ENCODE measurements at regions not wholly inside any gene's neighbourhood (a gene's known extent, or its start where the extent isn't known, plus 50 kb on each side); places are given as distances from the start of the nearest gene placed in this dataset.

DNA sequence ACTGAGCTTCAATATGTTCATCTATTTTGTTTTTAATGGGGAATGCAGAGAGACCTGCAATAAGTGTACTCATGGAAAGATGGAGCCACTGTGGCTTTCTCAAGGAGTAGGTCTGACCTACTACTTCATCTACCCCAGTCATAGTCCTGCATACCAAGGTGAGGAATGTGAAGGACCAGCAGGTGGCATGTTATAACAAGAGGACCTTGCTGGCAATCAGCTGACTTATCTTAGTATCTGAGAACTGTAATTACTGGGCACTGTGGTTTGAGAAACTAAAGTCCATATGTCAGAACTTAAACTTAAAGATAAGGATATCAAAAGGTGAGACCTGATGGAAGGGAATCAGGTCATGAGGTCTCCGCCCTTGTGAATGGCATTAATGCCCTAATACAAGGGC lies 1104.2 kb downstream of the BCL11A start:
- no peak for DNase-seq (ENCODE audit: low read depth)

DNA sequence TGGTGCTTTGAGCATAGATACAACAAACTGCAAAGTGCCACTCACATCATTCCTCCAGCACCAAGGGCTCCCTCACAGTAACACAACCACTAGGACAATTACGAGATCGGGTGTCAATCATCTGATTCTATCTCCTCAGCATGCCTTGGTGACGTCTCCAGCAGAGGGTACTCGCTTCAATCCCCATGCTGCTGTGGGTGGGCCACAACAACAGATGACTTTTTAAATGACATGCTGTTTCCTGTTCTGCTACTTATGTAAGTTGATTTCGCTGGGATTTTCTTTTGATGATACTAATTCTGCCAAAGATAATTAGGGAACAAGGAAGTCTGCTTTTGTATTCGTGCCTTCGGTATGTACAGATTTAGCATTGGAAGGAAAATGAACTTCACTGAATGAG lies 1113.0 kb downstream of the BCL11A start:
- no peak for DNase-seq (ENCODE audit: low read depth)

DNA sequence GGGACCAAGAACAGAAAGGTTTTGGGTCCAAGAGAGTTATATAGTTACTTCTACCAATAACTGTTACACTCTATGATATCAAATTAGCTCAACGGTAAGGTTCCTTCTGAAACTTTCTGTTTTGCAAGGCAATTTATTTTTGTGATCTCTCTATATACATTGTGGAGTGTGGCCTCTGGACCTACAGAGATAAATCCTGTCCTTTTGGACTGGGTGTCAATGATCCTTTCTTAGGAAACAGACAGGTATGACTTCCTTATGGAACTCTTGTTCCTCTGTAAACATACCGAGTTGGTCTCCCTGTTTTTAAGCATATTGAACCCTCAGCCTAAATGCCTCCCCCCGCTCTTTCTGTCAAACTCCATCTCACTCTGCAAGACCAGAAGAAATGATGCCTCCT lies 1117.8 kb downstream of the BCL11A start:
- no peak for DNase-seq (ENCODE audit: low read depth)

DNA sequence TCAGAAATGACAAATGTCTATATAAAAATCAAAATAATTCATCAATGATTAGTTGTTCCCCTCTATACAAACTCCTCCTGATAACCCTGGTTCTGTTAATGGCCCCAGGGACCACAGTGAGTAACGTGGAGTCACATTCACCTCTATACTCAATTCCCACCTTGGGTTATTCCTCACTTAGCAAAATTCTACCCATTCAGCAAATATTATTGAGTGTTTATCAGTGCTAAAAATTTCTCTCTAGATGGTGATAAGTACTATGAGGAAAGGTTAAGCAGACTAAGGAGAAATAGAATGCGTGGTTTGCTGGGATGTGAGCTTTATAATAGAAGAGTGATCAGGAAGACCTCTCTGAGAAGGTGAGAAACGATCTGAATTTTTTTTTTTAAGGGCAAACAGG lies 1124.5 kb downstream of the BCL11A start:
- no peak for DNase-seq (ENCODE audit: low read depth)

DNA sequence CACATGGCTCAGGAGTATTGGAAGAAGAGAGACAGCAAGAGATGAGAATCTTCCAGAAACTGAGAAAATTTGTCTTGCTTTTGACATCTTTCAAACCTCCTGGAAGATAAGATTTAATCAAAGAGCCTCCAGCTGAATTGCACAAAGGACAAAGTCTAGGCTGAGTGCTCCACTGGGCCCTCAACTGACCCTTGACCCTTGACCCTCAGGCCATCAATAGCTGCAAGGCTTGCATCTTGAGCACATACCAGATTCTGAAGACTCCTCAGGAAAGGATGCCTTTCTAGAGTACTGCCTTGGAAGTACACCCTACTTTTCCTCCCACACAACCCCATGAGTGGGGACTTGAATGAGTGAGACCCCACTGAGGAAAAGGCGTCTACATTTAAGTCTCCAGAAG lies 1125.5 kb downstream of the BCL11A start:
- DNase-seq (ENCODE audit: low read depth), result no peak

DNA sequence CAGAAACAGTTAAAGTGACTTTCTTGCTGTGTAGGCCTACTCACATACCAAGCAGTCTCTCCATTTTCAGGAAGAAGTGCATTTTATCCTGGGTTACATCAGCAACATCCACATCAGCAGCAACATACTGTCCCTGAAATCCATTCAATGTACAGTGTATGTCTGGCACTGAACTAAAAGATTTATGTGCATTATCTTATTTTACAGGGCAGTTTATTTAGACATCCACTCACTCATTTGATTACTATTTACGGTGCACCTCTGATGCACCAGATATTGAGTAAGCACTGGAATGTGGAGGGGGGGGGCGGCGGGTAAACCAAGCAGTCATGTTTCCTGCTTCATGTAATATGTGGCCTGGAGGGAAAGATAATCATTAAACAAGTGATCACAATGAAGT lies 1128.2 kb downstream of the BCL11A start:
- DNase-seq (ENCODE audit: low read depth), result no peak

DNA sequence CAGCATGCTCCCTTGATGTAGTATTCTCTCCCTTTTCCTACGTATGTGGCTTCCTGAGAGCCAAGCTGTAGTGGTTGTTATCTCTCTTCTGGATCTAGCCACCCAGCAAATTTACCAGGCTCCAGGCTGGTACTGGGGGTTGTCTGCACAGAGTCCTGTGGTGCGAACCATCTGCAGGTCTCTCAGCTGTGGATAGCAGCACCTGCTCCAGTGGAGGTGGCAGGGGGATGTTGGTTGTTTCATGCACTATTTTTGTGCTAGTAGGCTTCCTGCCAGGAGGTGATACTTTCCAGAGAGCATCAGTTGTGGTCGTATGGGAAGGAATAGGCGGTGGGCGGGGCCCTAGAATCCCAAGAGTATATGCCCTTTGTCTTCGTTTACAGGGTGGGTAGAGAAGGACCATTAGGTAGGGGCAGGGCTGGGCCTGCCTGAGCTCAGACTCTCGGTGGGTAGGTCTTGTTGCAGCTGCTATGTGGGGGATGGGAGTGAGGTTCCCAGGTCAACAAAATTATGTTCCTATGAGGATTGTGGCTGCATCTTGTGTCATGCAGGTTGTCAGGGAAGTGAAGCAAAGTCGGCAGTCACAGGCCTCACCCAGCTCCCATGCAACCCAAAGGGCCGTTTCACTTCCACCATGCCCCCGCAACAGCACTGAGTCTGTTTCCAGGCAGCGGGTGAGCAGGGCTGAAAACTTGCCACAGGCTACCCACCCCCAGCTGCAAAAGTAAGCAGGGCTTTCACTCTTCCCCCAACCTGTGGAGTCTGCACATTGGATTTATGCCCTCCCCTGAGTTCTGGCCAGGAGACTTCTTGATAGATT lies 1139.5 kb downstream of the BCL11A start:
- DNase-seq (ENCODE audit: low read depth), result no peak

DNA sequence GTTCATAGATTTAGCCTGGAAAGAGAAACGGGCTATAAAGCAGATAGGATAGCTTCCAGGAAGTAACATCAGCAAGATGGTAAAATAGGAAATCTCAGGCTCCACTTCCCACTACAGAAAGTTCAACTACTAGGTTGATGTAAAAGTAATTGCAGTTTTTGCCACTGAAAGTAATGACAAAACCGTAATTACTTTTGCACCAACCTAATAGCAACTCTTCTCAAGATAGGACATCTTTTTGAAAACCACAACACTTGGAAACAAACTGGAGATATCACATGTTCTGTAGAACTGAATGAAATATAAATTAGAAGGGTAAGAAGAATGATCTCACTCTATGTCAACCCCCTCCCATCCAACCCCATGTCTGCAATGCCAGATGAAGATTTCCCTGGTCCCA lies 1154.3 kb downstream of the BCL11A start:
- no peak for DNase-seq (ENCODE audit: low read depth)

DNA sequence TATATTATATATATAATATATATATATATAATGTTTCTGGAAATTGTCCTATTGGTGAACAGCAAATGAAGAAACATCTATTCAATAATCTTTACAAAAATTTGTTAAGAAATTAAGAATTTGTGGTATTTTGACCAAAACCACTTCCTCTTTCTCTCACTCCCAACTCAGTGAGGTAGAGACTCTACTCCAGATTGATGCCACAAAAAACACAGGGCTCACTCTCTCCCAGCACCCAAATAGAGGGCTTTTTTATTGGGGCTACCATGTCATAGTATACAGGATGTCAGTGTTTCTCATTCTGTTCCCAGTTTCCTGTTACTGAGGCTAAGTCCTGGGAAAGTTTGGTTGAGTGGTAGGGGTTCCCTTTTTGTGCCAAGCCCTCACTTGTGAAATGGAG lies 1155.4 kb downstream of the BCL11A start:
- DNase-seq (ENCODE audit: low read depth), result no peak

DNA sequence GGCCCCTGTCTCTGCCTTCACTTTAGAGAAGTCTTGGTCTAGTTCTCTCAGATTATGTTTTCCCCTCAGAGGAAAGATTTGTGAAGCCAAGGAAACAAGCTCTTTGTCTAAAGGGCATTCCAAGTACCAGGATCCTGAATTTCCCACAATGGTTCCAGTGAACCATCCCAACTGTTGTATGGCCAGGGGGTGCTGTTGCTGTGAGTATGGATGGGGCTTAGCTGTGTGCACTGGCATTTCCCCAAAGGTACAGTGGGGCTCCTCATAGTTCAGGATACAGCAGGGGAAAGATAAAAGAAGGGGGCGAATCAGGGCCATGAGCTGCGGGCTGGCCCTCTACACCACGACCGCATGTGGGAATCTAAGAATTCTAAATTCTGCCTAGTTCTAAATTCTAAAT lies 1154.0 kb upstream of the FANCL start:
- no peak for DNase-seq (ENCODE audit: low read depth)

DNA sequence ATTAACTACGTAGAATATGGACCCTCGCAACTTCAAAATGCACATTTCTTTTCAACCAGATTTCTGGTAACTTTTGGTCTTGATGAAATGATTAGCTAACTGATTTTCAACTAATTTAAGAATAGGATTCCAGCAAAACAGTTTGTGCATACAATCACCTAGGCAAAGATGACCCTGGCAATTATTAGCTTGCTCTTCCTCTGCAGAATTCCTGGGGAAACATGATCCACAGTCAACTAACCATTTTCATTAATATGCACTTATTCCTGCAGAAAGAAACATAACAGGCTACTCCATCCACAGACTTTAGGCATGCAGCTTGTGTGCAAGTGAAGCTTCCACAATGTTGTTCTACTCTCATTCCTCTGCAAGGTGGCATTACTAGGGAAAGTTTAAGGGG lies 1150.8 kb upstream of the FANCL start:
- DNase-seq (ENCODE audit: low read depth), result no peak

DNA sequence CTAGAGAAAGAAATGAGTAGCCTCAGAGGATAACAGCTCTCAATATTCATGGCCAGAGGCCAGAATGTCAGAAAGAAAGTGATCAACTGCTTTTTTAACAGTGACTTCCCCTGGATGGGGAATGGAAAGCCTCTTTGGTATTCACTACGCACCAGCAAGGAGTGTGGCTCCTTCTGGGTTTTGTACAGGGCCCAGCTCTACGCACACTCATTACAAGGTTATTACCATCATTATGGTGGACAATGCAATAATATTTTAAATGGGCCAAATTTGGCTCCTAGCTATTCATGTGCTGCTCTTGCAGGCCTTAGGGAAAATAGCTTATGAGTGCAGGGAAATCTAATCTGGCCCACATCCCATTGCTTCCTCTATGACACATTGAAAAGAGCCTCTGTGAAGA lies 1149.5 kb upstream of the FANCL start:
- DNase-seq (ENCODE audit: low read depth), result no peak

DNA sequence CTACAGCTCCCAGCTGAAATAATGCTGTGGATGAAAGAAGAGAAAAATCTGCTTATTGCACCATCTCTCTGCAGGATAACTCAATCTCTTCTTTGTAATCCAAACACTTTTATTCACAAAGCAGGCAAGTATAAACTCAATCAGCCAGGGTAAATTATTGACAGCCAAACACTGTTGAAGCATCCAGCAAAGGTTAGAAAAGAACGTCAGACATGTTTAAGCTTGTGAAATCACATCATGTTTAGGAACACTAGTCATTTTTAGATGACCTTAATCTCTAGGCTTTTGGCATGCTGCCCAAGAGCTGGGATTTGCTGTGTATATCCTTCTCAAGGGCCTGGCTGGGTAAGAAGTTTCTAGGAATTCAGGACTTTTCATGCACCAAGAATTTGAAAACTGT lies 1148.1 kb upstream of the FANCL start:
- no peak for DNase-seq (ENCODE audit: low read depth)

DNA sequence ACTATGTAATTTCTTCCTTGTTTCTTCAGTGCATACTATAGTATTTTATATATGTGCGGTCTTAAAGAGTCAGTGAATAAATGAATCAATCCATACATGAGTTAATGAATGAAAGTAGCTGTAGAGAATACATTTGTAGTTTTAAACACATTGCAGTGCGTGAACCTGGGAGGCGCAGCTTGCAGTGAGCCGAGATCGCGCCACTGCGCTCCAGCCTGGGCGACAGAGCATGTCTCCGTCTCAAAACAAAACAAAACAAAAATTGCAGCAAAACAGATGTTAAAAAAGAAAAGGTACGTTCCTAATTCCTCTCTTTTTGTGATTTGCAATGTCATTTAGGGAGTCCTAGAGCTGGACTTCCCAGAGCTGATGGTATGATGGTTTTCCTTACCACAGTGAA lies 1144.8 kb upstream of the FANCL start:
- no peak for DNase-seq (ENCODE audit: low read depth)

DNA sequence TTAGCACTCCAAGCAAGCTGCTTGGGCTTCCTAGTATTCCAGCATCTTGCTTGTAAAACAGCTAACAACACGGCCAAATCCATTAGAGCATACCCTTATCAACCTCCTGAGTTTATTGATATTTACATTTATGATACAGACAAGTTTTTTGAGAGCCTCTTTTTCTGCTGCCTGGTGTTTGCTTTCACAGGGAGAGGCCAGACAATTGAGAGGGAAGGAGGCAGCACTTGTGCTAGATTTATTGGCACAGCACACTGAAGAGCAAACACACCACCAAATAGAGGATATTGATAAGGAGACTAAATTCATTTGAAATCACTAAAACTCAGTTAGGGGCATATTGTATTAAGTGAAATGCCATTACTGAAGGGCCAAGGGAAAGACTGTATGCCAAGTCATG lies 1142.3 kb upstream of the FANCL start:
- no peak for DNase-seq (ENCODE audit: low read depth)

DNA sequence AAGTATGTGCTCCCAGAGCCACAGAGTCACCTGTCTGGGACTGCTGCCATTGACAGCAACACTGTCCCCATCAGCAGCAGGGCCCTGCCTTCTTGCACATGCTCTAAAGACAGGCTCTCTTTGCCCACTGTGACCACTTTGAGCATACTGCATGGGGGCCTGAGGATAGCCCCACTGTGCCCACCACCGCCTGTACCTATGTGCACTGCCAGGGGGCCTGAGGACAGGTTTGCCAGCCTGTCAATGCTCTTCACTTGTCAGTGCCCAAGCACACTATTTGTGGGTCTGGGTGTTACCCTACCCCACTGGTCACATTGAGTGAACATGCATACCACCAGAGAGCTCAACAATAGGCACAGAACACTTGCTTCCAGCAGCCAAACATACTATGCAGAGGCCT lies 1137.0 kb upstream of the FANCL start:
- DNase-seq (ENCODE audit: low read depth), result no peak

DNA sequence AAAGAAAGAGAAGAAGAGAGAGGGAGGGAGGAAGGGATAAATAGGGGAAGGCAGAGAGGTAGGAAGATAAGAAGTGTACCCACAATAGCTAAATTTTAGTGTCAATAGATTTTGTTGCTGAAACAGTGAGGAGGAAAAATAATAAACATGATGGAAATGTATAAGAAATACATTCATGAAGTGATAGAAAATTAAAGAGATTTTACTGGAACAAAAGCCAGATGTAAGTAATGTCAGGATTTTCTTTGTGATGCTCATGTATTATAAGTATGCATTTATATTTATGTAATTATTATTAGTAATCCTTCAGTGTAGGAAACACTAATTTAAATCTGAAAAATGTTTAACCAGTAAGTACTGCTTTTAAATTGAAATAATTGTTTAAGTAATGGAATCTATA lies 1125.2 kb upstream of the FANCL start:
- no peak for DNase-seq (ENCODE audit: low read depth)

DNA sequence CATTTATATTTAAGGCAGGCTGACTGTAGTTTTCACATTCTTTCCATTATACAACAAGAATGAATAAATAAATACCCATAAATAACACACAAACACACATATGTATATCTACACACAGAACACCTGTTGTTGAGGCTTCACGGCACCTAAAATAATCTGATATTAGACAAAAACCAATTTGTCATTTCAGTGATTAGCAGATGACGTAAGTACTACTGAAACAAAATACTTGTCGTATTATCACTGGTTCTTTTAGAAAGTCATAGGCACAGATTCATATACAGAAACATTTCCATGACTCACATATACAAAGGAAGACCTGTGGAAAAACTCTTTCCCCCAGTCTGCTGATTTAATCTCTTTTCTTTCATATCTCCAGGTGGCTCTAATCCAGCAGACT lies 1113.4 kb upstream of the FANCL start:
- DNase-seq (ENCODE audit: low read depth), result no peak

DNA sequence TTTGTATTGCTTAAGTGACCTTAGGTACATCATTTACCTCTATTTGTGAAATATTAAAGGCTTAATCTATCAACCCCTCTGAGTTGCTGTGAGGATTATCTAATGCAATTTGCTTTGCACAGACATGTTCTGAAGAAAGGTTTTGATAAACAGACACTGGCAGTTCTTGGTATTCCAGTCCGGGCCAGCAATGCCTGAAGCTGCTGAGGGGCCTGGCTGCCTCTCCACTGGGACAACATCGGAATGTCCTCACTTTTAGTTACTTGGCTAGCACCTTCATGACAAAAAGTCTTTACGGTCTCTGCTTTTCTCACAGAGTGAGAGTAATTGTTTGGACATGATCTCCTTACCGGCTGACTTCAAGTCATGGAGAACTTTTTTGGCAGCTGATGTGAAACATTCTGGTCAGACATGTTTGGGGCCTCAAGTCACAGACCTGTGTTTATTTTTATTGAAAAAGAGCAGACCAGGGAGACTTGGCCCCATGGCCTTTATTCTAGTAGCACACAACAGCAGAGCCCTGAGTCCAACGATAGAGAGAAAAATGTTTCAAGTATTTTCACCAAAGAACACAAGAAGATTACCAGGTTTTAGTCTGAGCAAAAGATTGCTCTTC lies 1112.3 kb upstream of the FANCL start:
- DNase-seq (ENCODE audit: low read depth), result no peak

DNA sequence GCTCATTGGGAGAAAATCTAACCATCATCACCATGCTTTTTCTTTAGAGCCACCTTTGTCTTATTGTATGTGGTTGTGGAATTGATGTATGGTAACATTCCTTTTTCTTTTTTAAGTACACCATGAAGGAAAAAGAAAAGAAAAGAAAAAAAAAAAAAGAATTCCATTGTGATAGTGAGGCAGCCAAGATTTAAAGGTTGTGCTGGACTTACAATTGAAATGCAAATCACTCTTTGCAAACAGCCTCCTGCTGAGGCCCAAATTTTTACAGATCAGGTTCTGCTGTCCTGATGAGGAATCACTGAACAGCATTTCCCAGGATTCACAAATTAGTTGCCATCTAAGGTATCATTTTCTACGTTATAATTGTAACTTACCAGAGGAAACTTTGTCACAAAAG lies 1101.0 kb upstream of the FANCL start:
- DNase-seq (ENCODE audit: low read depth), result no peak

DNA sequence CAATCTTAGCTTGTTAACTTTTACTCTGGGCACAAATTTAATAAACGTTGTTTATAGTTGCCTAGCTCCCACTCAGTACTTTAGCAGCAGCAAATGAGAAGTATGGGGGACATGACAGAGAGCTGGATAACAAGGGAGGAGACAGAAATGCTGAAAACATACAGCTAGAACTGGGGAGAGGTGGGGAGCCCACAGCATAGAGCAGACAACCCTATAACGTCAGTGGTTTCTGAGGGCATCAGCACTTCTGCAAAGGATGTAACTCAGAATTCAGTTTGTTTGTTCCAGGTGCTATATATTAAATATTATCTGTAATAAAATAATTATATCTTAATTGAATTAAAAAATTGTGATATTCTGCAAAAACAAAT lies 1098.7 kb upstream of the FANCL start:
- DNase-seq (ENCODE audit: low read depth), result no peak

DNA sequence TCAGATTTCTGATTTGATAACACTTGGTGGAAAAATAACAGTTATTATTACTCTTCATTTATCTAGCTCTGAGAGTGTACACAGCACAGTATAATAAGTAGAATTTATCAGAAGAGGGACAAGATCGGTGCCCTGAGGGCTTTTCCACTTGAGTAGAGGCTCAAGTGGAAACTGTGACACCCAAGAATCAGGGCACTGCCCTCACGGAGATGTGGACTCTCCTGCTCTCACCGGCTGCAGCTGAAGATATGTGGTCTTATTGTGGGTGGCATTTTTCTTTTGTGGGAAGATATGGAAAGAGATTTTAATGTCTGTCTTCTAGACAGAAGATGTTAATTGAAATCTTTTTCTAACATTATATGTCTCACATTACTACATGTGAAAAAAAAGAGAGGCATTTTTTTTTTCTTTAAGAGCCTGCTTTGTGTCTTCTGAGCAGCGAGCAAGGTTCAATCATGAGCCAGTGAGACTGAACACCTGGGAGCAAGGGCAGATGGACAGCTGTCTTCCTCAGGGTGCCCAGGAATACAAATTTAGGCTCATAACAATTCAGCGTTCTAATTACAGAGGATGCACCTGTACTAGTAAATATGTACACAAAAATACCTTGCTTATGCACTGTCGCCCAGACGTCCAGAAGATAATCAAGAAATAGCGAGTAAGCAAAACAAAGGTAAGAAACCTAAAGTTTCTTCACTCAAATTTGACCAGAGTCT lies 1098.2 kb upstream of the FANCL start:
- DNase-seq (ENCODE audit: low read depth), result no peak

DNA sequence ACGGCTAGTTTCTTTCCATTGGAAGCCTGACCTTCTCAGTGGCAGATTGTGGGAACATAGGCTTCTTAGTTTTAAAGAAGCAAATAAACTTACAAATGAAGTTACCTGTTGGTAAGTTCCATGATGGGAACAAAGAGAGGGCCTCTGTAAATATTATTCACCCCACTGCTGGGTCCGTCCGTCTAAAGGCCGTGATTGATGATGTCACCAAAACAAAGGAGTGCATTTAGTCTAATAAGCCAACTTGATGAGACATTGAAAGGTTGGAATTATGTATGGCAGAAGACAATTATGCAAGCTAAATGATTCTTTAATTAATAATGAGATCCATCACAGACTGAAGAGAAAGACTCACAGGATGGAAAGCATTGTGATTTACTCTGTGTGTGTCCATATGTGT lies 1091.9 kb upstream of the FANCL start:
- DNase-seq (ENCODE audit: low read depth), result no peak

Measured in stimulated activated CD8-positive, alpha-beta memory T cell treated with anti-CD3 and anti-CD28 coated beads, Interleukin-4, amount 100 ng/mL, for 24 hours (primary cell).